K562 (cell line): ENCODE measurements at regions not wholly inside any gene's neighbourhood (a gene's known extent, or its start where the extent isn't known, plus 50 kb on each side); places are given as distances from the start of the nearest gene placed in this dataset.

Source experiments
- ATAC-seq: fragments of 200-7000 bp; cut with Tn5 transposase; 3 replicates; pipeline ENCODE4 v1.9.1; 2020; ENCODE audit warnings: moderate library complexity
- BruUV-seq: library from RNA; stranded (reverse); fragments of 400-500 nt; replicated peaks from 2 replicates; lab custom pipeline; 2021; lab: Mats Ljungman, UMichigan
- CTCF ChIA-PET: fragments of 300-600 bp; formaldehyde crosslinking; extraction: SDS; loops from one replicate; lab custom pipeline; 2021; ENCODE audit warnings: low intra/inter-chr PET ratio; lab: Yijun Ruan, JAX
- POLR2A ChIA-PET: fragments of 300-600, 350-650 bp; sonication (Branson Sonifier 250); formaldehyde crosslinking; extraction: SDS; loops from one replicate; lab custom pipeline; 2021; ENCODE audit warnings: antibody characterized with exemption, inconsistent platforms; lab: Yijun Ruan, JAX
- DNase-seq, 4 experiments: peaks; one replicate each; pipeline versions ENCODE4 v3.0.0 to v3.0.0-alpha.2; 2011 to 2018; ENCODE audit warnings: low spot score in 3 of 4, mixed read lengths in 3 of 4; ENCODE audit errors: extremely low read depth in 1 of 4
- FAIRE-seq: peaks from 2 replicates; lab custom pipeline; 2011; peaks lifted over from hg19 to GRCh38; lab: Jason Lieb, UNC
- H2AFZ ChIP-seq: 2 replicates; pipeline ENCODE4 v1.6.0; 2011; ENCODE audit warnings: low read depth, low read length, control low read depth, inconsistent platforms
- H3K27ac ChIP-seq: fragments of 200-600 bp; 3 replicates; pipeline ENCODE4 v1.8.0; 2011; ENCODE audit warnings: low read depth, mild to moderate bottlenecking, control low read depth, inconsistent platforms, low read length, moderate library complexity, mixed read lengths; ENCODE audit errors: extremely low read depth
- H3K27me3 ChIP-seq, 2 experiments: fragments of 300-600 bp in 1 of 2; 2 replicates in 1 of 2; 3 replicates in 1 of 2; pipeline versions ENCODE4 v1.6.0 to v1.8.0; 2011; ENCODE audit warnings: inconsistent platforms in 2 of 2, low read length in 2 of 2, mild to moderate bottlenecking in 1 of 2, mixed read lengths in 1 of 2, moderate library complexity in 1 of 2; ENCODE audit not compliant: control insufficient read depth in 2 of 2, insufficient read depth in 2 of 2
- H3K36me3 ChIP-seq: fragments of 300-600 bp; 3 replicates; pipeline ENCODE4 v1.8.0; 2011; ENCODE audit warnings: mild to moderate bottlenecking, low read length, inconsistent platforms; ENCODE audit not compliant: control insufficient read depth, insufficient read depth
- H3K4me1 ChIP-seq, 2 experiments: fragments of 200-600 bp in 1 of 2; replicated peaks in 1 of 2; 2 replicates in 1 of 2; 3 replicates in 1 of 2; pipeline versions ENCODE4 v1.5.1 to v1.8.0; 2011; ENCODE audit warnings: inconsistent platforms in 2 of 2, low read length in 2 of 2, mild to moderate bottlenecking in 1 of 2, mixed read lengths in 1 of 2, moderate library complexity in 1 of 2; ENCODE audit not compliant: control insufficient read depth in 2 of 2, insufficient read depth in 2 of 2
- H3K4me2 ChIP-seq: 2 replicates; pipeline ENCODE4 v1.6.1; 2011; ENCODE audit warnings: low read length, control low read depth, inconsistent platforms, mixed read lengths; ENCODE audit not compliant: insufficient read depth
- H3K4me3 ChIP-seq: fragments of 200-600 bp; sonication (generic), shearing (Covaris generic); 2 replicates; pipeline ENCODE4 v1.5.1; 2016; ENCODE audit warnings: control low read depth, inconsistent platforms
- H3K79me2 ChIP-seq: fragments of 200-600 bp; 3 replicates; pipeline ENCODE4 v1.8.0; 2011; ENCODE audit warnings: low read length, inconsistent platforms; ENCODE audit not compliant: control insufficient read depth, insufficient read depth
- H3K9ac ChIP-seq, 2 experiments: 2 replicates each; pipeline versions ENCODE4 v1.6.0 to v1.6.1; 2011; ENCODE audit warnings: low read depth in 2 of 2, low read length in 2 of 2, control low read depth in 1 of 2, inconsistent platforms in 1 of 2, mild to moderate bottlenecking in 1 of 2, mixed read lengths in 1 of 2; ENCODE audit not compliant: insufficient read depth in 1 of 2
- H3K9me1 ChIP-seq: one replicate; pipeline ENCODE4 v1.6.0; 2011; ENCODE audit warnings: inconsistent platforms, mild to moderate bottlenecking, low read length, moderate library complexity; ENCODE audit not compliant: control insufficient read depth, insufficient read depth
- H3K9me3 ChIP-seq: replicated peaks from 2 replicates; pipeline ENCODE4 v1.5.1; 2011; ENCODE audit warnings: low read depth, low read length, inconsistent platforms; ENCODE audit not compliant: control insufficient read depth, insufficient read depth
- H4K20me1 ChIP-seq: replicated peaks from 2 replicates; pipeline ENCODE4 v1.6.1; 2011; ENCODE audit warnings: low read length, inconsistent platforms, mixed read lengths; ENCODE audit not compliant: control insufficient read depth, insufficient read depth
- E2F6 ChIP-seq, 2 experiments: IDR thresholded peaks; 2 replicates each; pipeline ENCODE4 v1.6.1; 2011; ENCODE audit warnings: borderline replicate concordance in 1 of 2, control low read depth in 1 of 2, low read depth in 1 of 2, low read length in 1 of 2, mild to moderate bottlenecking in 1 of 2, mixed read lengths in 1 of 2, moderate library complexity in 1 of 2; ENCODE audit not compliant: insufficient read depth in 1 of 2, insufficient read length in 1 of 2, poor library complexity in 1 of 2, severe bottlenecking in 1 of 2; ENCODE audit errors: extremely low read depth in 1 of 2
- ZNF609 ChIP-seq: sonication (generic); formaldehyde crosslinking; IDR thresholded peaks from 2 replicates; pipeline ENCODE4 v1.8.1; 2023; ENCODE audit warnings: missing genetic modification reagents, mild to moderate bottlenecking, borderline replicate concordance
- WGBS: fragments of 100-300 bp; shearing (Covaris generic); methylation state at CpG from one replicate; pipeline ENCODE4 v1.1.6; 2016; ENCODE audit warnings: low coverage, mixed read lengths; ENCODE audit not compliant: insufficient coverage; ENCODE audit errors: missing lambda C conversion rate; 5-methylcytosine and 5-hydroxymethylcytosine counted together
- in situ Hi-C: fragments of 300-500 bp; cut with MboI; formaldehyde crosslinking; loops from 4 replicates; pipeline ENCODE4 v1.15.0; 2018; ENCODE audit warnings: inconsistent platforms, mixed read lengths
- intact Hi-C: fragments of 100-400 bp; cut with micrococcal nuclease; formaldehyde crosslinking; loops from 2 replicates; pipeline ENCODE4 v1.14.2; 2022

- in situ Hi-C loops (no loop called here), intact Hi-C loops (no loop called here)
- peak; percentile 32 for FAIRE-seq
- Histone ChIP-seq H3K79me2 (no peaks in the 10 kb centered on the region), H3K9me3 (no peaks in the 10 kb centered on the region), H3K27ac (no peak overlapping the region), H2AFZ (peak overlapping the region; percentile 78), H3K36me3 (no peaks in the 10 kb centered on the region), H3K4me3 (no peak overlapping the region), H3K9ac (no peak overlapping the region), H3K9me1 (no peaks in the 10 kb centered on the region), H3K4me2 (peak overlapping the region; percentile 56), H3K4me1 (peaks cover 0 to 7% of the 10 kb centered on the region in 2 experiments; a peak in 1 of 5 replicates), H4K20me1 (no peaks in the 10 kb centered on the region), H3K27me3 (peaks cover 0 to 8% of the 10 kb centered on the region in 2 experiments; a peak in 1 of 5 replicates)
- CTCF ChIA-PET: no interaction called here
- ATAC-seq: peak; percentile 100
- DNase-seq: peak; percentile 45 to 86 (median 82)
- 8% methylated on average over 21 of the region's 21 CpGs for WGBS
- POLR2A ChIA-PET: interaction anchor here (0.6 kb wide), 1 partner anchor 13 kb away, joined by 3 read pairs; no protein-coding TSS in a partner anchor
- no TSS peak for BruUV-seq
- TF ChIP-seq E2F6 (IDR thresholded peaks at IDR 0.05; ENCODE audit: borderline replicate concordance in 1 of 2, extremely low read depth in 1 of 2, insufficient read depth in 1 of 2, insufficient read length in 1 of 2, low read depth in 1 of 2, low read length in 1 of 2, poor library complexity in 1 of 2, severe bottlenecking in 1 of 2): peak in 1 of 2 experiments; percentile 76
- TF ChIP-seq ZNF609 (CRISPR knock-in tag): no peak
Measured at GRCh38 chr2:60297296-60298005, 256.0 kb downstream of the BCL11A start.
